KOPT-K1 (cell line): ENCODE measurements at regions not wholly inside any gene's neighbourhood (a gene's known extent, or its start where the extent isn't known, plus 50 kb on each side); places are given as distances from the start of the nearest gene placed in this dataset.
"Not testable (repeated sequence)": the region's sequence is repeated elsewhere in the genome, so short reads cannot be mapped to it uniquely, and the experiment has no call there.

Experiments used
- H3K27ac ChIP-seq: fragments of 200-600 bp; sonication (generic); 2 replicates; pipeline ENCODE4 v1.5.1; 2016; ENCODE audit warnings: antibody characterized with exemption, mild to moderate bottlenecking, low read depth, low read length; ENCODE audit not compliant: poor library complexity, severe bottlenecking
- H3K36me3 ChIP-seq: fragments of 200-600 bp; sonication (generic); 2 replicates; pipeline ENCODE4 v1.5.1; 2017; ENCODE audit warnings: antibody characterized with exemption, mild to moderate bottlenecking, low read length, moderate library complexity; ENCODE audit not compliant: insufficient read depth
- H3K9me3 ChIP-seq: fragments of 200-600 bp; sonication (generic); 2 replicates; pipeline ENCODE4 v1.5.1; 2017; ENCODE audit warnings: antibody characterized with exemption, low read length, mild to moderate bottlenecking; ENCODE audit not compliant: insufficient read depth, poor library complexity, severe bottlenecking

DNA sequence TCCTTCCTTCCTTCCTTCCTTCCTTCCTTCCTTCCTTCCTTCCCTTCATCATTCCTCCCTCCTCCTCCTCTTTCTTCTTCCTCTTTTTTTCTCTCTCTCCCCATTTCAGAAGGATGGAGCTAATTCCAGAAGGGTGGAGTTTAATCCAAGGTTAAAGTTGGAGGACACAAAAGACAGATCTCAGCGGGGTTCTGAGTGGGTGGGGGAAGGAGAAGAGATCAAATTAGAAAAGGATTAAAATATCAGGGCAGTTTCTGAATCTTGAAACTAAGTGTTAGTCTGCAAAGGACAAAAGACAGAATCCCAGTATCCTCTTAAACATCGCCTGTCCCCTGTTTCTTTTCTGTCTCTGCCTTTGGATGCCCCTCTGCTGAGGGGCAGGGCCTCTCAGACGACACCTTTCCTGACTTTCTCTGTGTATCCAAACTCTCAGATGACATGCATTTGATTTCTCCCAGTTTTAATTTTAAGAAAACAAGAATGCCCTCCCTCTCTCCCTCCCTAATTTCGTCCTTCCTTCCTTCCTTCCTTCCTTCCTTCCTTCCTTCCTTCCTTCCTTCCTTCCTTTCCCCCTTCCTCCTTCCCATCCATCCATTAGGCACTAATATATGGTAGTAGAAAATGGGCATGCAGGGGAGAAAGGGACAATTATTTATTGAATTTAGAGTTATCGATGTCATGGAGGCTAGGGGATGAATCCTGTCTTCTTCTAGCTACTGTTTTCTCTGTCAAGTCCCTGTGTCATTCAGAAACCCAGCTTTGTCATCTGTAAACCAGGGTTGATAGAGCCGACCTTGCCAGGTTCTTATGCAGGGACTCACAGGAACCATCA lies 269.1 kb downstream of the VRK1 start:
- Histone ChIP-seq H3K9me3 (no peaks in the 10 kb centered on the region), H3K36me3 (no peaks in the 10 kb centered on the region), H3K27ac (no peak overlapping the region)

DNA sequence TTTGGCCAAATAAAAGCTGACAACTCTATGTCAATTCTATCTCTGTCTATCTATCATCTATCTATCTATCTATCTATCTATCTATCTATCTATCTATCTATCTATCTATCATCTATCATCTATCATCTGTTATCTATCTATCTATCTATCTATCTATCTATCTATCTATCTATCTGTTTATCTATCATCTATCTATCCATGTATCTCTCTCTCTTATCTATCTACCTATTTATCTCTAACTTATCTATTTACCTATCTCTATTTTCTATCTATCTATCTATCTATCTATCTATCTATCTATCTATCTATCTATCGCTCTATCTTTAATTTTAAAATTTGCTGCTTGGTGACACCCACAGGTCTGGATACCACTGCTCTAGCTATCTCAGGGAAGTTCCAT lies 271.1 kb downstream of the VRK1 start:
- not testable (repeated sequence) for H3K27ac ChIP-seq, H3K9me3 ChIP-seq, H3K36me3 ChIP-seq

DNA sequence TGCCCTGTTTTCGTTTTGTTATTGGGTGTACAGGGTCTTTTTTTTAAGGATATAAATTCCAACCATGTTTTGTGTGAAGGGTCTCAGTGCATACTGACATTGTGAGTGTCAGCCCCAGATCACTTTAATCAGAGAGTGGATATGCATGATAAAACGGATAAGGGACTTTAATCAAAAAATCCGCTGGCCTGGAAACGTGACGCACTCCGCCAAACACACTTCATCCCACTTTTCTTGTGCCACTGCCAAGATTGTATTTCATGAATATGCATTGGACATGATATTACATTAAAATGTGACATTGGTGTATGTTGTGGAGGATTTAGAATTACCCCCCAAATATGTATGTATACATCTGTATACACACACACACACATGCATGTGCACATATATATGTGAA lies 273.1 kb downstream of the VRK1 start:
- H3K27ac ChIP-seq = no peak overlapping the region
- H3K36me3 ChIP-seq = no peaks in the 10 kb centered on the region
- no peaks in the 10 kb centered on the region for H3K9me3 ChIP-seq

DNA sequence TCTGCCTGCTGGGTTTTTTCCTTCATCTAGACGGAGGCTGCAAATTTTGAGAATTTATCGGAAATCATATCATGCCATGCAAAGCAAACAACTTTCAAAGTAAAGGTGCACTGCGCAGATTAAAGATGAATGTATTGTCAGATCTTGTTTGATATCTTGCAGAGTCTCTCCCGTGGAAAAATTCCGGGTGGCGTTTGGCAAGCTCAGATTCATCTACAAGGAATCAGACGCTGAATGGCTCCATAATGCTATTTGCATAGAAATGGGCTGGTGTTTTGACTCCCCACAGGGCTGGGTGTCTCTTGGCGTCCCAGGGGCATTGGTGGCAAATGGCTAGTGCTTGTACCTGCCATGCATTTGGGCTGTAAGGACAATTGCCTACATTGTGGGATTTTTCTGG lies 274.0 kb downstream of the VRK1 start:
- no peak overlapping the region for H3K27ac ChIP-seq
- no peaks in the 10 kb centered on the region for H3K36me3 ChIP-seq
- H3K9me3 ChIP-seq = no peaks in the 10 kb centered on the region

DNA sequence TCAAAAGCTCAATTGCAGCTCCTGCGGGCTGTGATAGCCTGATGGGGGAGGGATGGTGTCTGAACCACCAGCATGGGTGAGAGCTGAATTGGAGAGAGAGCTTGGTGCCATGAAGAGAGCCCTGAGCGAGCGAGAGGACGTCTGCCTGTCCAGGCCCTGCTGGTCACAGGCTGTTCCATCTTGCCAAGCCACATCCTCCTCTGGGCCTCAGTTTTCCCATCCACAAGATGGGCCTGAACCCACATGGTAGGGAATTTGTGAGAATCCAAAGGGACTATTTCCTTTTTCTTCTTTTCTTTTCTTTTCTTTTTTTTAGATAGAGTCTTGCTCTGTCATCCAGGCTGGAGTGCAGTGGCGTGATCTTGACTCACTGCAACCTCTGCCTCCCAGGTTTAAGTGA lies 276.4 kb downstream of the VRK1 start:
- Histone ChIP-seq H3K36me3 (no peaks in the 10 kb centered on the region), H3K27ac (no peak overlapping the region), H3K9me3 (no peaks in the 10 kb centered on the region)

DNA sequence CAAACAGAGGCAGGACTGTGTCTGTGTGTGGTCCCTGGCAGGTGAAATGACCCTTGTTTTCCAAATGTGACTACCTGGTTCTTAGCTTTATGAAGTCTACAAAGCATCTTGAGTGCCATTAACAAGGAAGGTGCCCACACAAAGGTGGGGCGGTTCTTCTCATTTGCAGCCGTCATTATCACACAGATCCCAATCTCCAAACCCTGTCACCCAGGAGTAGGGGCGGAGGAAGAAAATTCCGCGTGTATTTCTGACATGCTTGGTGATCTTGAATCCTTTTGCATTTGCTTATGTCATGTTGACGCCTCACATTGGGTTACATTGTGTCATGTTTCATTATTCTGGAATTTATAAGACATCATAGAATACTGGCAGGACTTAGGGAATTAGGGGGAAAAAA lies 277.3 kb downstream of the VRK1 start:
- Histone ChIP-seq H3K36me3 (no peaks in the 10 kb centered on the region), H3K9me3 (no peaks in the 10 kb centered on the region), H3K27ac (no peak overlapping the region)

DNA sequence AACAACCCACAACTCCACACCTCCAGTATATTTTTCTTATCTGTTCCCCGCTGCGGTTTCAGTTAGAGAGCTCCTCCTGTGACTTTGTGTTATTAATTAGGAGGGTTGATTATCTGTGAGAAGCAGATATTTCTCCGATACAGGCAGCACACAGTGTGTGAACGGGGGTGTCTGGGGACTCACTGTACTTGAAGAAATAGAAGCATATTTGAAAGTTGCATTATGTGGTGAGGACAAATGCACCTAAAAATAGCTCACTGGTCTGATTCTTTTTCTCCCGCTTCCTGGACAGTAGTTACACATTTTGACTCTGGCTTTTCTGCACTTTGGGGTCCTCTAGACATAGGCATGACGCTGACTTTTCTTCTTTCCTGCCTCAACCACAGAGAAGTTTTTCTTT lies 277.7 kb downstream of the VRK1 start:
- no peaks in the 10 kb centered on the region for H3K9me3 ChIP-seq
- H3K27ac ChIP-seq = no peak overlapping the region
- no peaks in the 10 kb centered on the region for H3K36me3 ChIP-seq

DNA sequence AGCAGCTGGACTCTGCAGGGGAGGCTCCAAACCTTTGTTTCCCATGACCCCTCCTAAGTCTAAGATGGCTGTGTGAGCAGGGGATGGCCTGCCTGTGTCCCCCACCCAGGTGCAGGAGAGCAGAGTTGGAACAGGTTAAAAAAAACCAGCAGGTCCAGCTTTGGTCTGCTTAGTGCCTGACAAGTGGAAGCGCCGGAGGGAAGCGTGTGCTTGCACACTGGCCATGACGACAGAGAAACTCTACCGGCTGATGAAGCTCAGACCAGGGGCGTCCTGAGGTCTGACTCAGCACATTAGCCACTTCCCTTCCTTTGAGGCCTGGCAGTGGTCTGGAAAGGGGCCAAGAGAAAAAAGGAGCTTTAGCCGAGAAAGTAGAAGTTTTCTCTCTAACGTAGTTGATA lies 280.1 kb downstream of the VRK1 start:
- Histone ChIP-seq H3K36me3 (no peaks in the 10 kb centered on the region), H3K9me3 (no peaks in the 10 kb centered on the region), H3K27ac (no peak overlapping the region)

DNA sequence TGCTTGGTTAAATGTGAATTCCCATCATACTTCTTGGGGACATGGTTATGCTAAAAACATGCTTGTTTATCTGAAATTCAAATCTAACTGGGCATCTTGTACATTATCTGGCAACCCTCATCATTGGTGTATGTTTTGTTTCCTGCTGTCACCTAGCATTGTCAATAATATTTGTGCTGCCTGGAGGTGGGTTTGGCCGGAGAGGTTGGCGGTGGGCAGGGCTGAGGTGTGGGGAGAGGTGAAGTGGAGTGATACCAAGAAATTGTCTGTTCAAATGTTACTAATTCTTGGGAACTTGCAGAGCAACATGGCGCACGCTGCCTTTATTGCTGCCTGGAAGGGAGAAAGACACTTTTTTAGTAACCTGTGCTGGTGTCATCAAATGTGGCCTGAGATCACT lies 280.5 kb downstream of the VRK1 start:
- no peaks in the 10 kb centered on the region for H3K9me3 ChIP-seq
- H3K27ac ChIP-seq = no peak overlapping the region
- H3K36me3 ChIP-seq = no peaks in the 10 kb centered on the region

DNA sequence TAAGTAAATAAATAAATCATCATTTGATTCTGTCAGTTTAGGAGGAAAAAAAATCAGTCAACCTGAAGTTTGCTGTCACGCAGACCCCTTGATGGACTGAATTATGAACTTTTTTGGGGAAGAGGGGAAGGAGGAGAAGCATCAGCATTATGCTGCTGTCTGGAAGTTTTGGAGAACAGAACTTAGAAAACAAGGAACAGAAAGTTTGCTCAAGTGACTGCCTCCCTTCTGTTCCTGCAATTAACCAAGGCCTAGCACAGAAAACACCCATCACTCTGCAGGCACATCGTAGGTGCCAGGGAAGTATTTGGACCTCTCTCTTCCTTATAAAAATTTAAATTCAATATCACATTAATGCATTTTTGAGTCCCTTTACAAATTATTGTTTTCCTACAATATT lies 283.8 kb downstream of the VRK1 start:
- Histone ChIP-seq H3K27ac (no peak overlapping the region), H3K36me3 (no peaks in the 10 kb centered on the region), H3K9me3 (no peaks in the 10 kb centered on the region)

DNA sequence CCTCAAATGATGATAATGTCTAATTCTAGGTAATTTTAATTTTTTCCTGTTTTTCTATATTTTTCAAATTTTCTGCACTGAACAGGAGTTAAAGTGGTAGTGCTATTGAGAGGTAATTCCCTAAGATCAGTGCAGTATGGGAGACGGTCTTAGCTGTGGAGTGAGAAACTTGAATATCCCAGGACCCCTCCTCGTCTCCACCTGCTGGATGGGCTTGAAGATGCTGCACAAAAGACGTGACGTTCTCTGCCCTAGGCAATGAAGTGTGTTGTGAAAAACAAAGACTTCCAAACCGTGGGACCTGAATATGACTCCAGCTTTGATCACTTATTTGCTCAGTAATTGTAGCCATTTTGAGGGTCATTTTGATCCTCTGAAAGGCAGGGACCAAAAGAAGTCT lies 298.1 kb downstream of the VRK1 start:
- H3K27ac ChIP-seq = no peak overlapping the region
- no peaks in the 10 kb centered on the region for H3K9me3 ChIP-seq

DNA sequence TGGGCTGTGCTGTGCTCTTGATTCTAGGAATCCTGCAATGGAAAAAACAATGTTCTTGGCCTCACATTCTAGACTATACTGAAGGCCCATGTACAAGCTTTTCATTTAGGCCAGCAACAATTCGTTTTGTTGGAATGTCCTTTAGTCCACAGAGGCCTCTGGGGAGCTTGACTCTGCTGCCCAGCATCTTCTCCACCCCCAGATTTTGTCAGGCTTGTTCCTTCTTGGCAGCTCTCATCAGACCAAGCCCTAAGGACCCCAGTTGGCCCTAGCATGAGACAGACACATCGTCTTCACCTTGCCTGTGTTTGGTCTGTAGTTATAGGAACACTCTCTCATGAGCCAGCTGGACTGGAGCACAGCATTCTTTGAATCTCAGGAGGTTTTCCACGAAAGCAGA lies 300.1 kb downstream of the VRK1 start:
- Histone ChIP-seq H3K9me3 (no peaks in the 10 kb centered on the region), H3K36me3 (no peaks in the 10 kb centered on the region), H3K27ac (no peak overlapping the region)

More for the DNA sequence above, 298.1 kb downstream of the VRK1 start:
- no peaks in the 10 kb centered on the region for H3K36me3 ChIP-seq

DNA sequence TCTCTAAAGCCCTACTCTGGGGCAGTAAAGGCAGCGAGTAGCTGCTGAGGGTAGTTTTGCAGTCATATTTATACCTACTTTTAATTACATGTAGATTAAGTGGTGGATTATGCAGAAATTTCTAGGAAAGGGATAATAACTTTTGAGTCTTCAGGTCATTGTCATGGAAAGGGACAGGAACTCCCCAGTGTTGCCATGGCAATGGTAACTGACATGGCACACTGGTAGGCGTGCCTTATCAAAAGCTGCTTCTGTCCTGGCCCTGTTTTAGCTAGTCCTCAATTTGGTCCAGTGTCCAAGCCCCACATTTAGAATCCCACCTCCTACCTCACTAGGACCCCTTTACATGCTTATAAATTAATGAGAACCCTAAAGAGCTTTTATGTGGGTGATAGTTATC lies 303.1 kb downstream of the VRK1 start:
- Histone ChIP-seq H3K9me3 (no peaks in the 10 kb centered on the region), H3K36me3 (no peaks in the 10 kb centered on the region), H3K27ac (no peak overlapping the region)

DNA sequence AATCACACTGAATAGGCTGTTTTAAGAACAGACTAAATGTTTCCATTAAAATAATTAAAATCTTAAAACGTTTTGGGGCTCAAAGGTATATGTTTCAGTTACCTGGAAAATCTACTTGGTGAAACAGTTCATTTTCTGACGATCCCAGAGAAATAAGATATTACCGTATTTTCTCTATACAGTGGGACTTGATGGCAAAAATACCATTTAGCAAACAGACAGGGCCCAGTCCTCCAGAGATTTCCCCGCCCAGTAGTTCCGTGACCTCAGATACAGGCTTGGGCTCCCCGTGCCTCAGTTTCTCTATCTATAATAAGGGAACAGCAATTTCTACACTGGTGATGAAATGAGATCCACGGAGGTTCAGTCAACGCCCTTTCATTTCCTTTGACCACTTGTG lies 304.4 kb downstream of the VRK1 start:
- H3K27ac ChIP-seq = no peak overlapping the region
- H3K36me3 ChIP-seq = no peaks in the 10 kb centered on the region
- no peaks in the 10 kb centered on the region for H3K9me3 ChIP-seq

DNA sequence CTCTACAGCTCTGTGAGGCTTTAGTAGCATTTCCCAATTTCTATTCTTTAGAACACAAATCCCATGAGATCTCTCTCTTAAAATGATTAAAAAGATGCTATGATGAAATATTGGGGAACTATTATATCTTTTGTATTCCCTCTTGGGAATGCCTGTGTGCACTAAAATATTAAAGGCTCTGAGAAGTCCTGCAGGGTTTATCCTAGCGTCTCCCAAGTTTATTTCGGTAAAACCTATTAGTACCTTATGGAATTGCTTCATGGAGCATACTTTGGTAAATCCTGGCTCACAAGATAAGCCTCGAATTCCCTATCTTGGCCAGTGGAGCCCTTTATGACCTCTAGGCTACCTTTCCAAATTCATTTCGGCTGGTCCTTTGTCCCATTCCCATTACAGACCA lies 306.8 kb downstream of the VRK1 start:
- peaks cover 8% of the 10 kb centered on the region for H3K9me3 ChIP-seq
- no peak overlapping the region for H3K27ac ChIP-seq
- no peaks in the 10 kb centered on the region for H3K36me3 ChIP-seq

DNA sequence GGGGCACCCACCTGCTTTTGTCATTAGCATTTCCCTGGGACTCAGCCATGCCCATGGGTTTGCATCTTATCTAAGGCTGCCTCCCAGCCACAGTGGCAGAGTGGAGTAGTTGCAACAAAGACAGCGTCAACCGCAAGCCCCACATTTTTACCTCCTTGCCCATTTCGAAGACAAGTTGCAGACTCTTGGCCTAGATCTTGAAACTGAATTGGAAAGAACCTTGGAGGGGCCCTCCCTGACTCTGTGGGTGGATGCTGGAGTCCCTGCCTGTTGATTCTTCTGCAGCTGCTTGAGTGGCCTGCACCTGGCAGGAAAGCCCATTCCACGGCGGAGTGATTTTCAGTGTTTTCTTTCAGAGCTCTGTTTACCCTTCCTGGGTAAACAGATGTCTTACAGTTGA lies 309.0 kb downstream of the VRK1 start:
- Histone ChIP-seq H3K9me3 (peaks cover 15% of the 10 kb centered on the region), H3K36me3 (no peaks in the 10 kb centered on the region), H3K27ac (no peak overlapping the region)
